ENCODE measurements at regions not wholly inside any gene's neighbourhood (a gene's known extent, or its start where the extent isn't known, plus 50 kb on each side); places are given as distances from the start of the nearest gene placed in this dataset.

- peak; percentile 59 for DNase-seq
Observed at GRCh38 chr3:194738254-194739093, 52.8 kb downstream of the FAM43A start.

GRCh38 chr3:194739498-194740284 lies 54.0 kb downstream of the FAM43A start:
- no peak for DNase-seq

GRCh38 chr3:194740859-194741491 lies 55.3 kb downstream of the FAM43A start:
- DNase-seq: peak; percentile 86

GRCh38 chr3:194741916-194742315 lies 56.2 kb downstream of the FAM43A start:
- DNase-seq: no peak

GRCh38 chr3:194744826-194745225 lies 59.1 kb downstream of the FAM43A start:
- no peak for DNase-seq

- no peak for DNase-seq
Observed at GRCh38 chr3:194745422-194746184, 59.9 kb downstream of the FAM43A start.

- no peak for DNase-seq
Observed at GRCh38 chr3:194748225-194748624, 62.5 kb downstream of the FAM43A start.

GRCh38 chr3:194749631-194750490 lies 64.2 kb downstream of the FAM43A start:
- DNase-seq: no peak

- no peak for DNase-seq
Observed at GRCh38 chr3:194750491-194750828, 64.8 kb downstream of the FAM43A start.

GRCh38 chr3:194755671-194756459 lies 70.2 kb downstream of the FAM43A start:
- no peak for DNase-seq

- no peak for DNase-seq
Observed at GRCh38 chr3:194756460-194756779, 70.7 kb downstream of the FAM43A start.

GRCh38 chr3:194756791-194757325 lies 71.2 kb downstream of the FAM43A start:
- no peak for DNase-seq

GRCh38 chr3:194757647-194758061 lies 72.0 kb downstream of the FAM43A start:
- no peak for DNase-seq

GRCh38 chr3:194758716-194759115 lies 73.0 kb downstream of the FAM43A start:
- no peak for DNase-seq

GRCh38 chr3:194760494-194761137 lies 74.9 kb downstream of the FAM43A start:
- DNase-seq: no peak

GRCh38 chr3:194761384-194761783 lies 75.7 kb downstream of the FAM43A start:
- no peak for DNase-seq

GRCh38 chr3:194766845-194767244 lies 81.2 kb downstream of the FAM43A start:
- no peak for DNase-seq

GRCh38 chr3:194767446-194768207 lies 81.9 kb downstream of the FAM43A start:
- no peak for DNase-seq

GRCh38 chr3:194768586-194768985 lies 82.9 kb downstream of the FAM43A start:
- DNase-seq: no peak
